GM19240 (cell line): ENCODE measurements at regions not wholly inside any gene's neighbourhood (a gene's known extent, or its start where the extent isn't known, plus 50 kb on each side); places are given as distances from the start of the nearest gene placed in this dataset.

Source experiments
- DNase-seq: peaks from one replicate; pipeline ENCODE4 v3.0.0; 2011; ENCODE audit warnings: low spot score; ENCODE audit not compliant: insufficient read length

DNA sequence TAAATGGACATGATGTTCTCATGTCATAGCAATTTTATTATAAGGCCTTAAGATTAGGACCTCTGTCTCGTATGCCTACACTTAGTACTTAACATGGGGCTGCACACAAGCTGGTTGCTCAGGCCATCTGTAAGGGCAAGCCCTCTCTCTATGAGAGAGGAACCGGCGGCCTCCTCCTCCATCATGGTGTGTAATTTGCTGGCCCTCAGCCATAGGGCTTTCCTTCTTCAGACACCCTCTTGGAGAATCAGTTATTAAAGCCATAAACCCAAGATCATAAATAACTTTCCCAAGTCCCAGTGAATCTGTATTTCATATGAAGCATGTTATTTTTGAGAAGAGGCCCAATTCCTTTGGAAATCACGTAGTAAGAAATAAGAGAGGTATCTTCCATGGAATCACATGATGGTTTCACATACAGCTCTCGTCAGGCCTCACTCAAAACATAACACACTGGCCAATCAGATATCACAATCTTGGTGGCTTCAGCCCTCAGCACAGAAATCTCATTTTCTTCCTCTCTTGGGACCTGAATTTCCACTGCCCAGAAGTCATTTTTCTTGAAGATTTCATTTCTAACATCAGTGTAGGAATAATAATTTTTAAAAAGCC is 92.6 kb downstream of the RDH14 start:
- no peak for DNase-seq

GRCh38 chr2:18465979-18466378 is 94.5 kb downstream of the RDH14 start:
- no peak for DNase-seq

GRCh38 chr2:18464913-18465312 is 95.5 kb downstream of the RDH14 start:
- no peak for DNase-seq

DNA sequence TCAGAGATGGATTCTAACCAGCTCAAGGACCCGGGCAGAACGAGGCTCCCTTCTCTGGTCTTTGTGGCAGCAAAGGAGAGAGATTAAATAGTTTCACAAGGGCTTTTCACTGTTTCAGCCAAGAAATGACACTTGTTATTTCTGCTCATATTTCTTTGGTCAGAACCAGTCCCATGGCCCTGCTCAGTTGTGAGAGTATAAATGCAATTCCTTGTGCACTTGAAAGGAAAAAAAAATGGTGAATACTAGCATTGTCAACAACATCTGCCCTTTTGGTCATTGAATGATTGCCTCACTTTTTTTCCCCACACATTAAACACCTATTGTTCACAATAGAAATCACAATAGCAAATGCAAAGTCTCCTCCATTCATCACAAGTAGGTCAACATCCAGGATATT is 104.4 kb downstream of the RDH14 start:
- no peak for DNase-seq

DNA sequence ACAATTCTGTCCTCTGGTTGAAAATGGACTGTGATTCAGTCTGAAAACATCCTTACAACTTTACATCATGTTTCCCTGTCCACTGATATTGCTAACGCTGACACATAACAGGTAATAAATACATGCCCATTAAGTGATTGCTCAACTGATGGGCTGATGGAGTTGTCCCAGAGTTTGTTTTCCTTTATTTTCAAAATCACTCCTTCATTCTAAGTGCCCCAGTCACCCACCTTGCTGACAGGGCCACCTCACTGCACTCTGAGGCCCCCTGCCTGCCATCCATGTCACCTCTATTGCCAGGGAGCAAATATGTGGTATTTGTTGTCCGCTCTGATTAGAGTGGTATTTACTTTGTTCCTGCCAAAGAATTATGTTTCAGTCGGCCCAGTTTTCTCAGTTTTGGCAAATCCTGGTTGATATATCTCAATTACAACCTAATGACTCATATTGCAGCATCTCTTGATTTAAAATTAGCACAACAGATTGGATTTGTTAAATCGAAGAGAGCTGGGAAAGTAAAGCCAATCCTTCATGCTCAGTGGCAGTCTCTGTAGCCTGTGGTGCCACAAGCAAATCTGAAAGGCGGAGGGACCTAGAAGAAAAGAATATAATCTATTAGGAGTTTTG is 105.1 kb downstream of the RDH14 start:
- DNase-seq, result no peak

DNA sequence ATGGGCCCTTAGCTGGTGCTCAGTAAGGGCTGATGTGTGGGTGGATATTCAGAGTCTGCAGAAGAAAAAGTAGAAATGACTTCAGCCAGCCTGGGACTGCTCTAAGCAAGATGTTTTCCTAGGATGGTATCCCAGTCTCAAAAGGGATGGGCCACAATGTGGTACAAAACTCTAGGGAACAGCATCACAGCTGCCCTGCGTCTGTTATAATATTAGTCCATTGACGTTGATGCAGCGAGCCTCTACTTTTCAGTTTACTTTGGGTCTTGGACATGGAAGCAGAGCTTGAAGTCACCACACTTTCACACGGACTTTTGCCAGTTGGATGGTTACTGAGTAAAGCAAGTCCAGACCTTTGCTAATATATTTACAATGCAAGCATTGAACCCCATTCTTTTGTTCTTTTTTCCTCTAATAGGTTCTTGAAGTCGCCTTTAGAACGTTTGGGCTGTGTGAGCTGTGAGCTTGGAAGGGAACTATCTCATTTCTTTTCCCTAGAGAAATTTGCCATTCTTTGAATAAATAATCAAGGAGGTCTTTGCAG is 105.7 kb downstream of the RDH14 start:
- DNase-seq, result no peak

DNA sequence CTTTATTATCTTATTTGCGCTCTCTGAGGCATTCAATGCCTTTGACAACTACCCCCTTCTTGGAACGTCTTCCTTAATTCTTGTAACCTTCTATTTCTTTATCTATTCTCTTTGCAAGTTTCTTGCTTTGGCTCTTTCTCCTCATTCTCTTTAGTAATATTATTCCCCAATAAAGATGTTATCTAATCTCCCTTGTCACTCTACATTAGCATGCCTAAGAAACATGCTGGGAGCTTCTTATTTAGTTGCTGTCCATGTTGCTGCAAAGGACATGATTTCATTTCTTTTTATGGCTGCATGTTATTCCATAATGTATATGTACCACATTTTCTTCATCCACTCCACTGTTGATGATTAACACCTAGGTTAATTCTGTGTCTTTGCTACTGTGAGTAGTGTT is 113.7 kb downstream of the RDH14 start:
- no peak for DNase-seq

DNA sequence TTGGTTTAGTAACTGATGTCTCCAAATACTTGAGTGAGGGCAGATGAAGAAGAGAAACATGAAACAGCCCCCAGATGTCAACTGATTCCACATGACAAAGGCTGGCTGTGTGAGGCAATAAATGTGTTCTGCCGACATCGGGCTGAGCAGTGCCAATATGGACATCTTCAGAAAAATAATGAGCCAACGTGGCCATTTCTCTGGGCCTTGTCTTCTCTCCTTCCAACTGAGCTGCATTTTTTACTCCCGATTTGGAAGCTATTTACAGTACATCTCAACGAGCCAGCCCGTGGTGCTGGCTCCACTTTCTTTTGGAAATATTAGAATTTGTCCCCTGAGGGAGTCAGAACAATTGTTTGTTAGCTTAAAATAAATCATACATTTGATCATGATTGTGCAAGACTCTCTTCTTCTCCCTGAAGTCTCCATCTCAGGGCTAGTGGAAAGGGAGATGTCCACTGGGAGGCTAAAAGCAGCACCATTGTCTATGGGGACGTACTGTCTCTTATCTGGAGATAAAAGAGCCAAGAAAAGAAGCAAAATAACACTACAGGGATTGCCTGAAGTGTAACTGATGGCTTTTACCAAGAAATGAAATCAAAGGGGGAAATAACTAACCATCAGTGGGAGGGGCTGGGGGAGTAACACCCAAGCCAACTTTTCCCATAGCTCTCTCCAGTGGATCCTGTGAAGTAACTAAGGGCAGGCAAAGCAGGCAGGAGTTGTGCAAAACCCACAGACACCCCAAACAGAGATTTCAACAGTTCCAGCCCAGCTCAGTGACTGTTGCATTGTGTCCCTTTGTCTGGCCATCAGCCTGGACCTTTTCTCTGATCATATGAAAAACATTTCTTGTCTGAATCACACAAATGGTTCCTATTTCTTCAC is 114.8 kb downstream of the RDH14 start:
- DNase-seq, result no peak

- no peak for DNase-seq
These were observed 115.6 kb downstream of the RDH14 start for GRCh38 chr2:18444806-18445205.

GRCh38 chr2:18441583-18441982 is 118.9 kb downstream of the RDH14 start:
- DNase-seq, result no peak

DNA sequence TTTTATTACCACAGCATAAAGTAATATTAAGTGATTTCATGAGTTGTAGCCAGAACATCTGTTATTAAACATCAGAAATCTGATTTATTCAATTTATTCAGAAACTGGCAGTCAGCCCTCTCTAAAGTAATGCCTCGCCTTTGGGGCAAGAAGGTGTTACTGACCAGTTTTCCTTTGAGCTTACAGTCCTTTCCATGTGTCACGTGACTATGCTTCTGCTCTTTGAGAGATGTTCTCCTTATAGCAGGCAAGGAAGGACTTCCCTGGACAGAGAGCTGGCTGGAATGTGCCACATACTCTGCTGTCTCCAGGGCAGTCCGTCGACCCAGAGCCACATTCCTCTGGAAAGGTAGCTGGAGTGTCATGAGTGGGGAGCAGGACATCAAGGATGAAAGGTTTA is 119.7 kb downstream of the RDH14 start:
- no peak for DNase-seq

DNA sequence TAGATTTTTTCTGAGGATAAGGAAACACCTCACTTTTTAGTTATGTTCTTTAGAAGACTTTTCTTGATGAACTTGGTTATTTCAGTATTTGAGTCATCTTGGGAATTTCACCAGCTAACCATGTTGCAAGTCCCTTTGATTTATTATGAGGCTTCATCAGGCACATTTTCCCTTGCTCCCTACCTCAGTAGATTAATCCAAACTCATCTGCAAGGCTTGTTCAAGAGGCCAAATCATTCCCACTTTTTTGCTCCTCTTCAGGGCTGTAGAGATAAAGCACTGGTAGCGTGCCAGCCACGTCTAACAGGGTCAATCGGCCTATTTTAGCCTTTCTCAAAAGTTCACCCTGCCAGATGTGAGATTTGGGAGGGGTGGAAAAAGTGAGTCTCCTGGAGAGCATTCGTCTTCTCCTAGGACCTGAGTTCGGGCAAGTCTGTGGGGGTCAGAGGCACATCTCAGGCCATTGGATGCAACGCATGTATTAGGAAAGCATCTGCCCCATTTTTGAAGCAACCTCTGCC is 120.3 kb downstream of the RDH14 start:
- no peak for DNase-seq

- DNase-seq, result no peak
These were observed 120.7 kb downstream of the RDH14 start for GRCh38 chr2:18439716-18440115.

GRCh38 chr2:18437909-18438308 is 122.5 kb downstream of the RDH14 start:
- no peak for DNase-seq

DNA sequence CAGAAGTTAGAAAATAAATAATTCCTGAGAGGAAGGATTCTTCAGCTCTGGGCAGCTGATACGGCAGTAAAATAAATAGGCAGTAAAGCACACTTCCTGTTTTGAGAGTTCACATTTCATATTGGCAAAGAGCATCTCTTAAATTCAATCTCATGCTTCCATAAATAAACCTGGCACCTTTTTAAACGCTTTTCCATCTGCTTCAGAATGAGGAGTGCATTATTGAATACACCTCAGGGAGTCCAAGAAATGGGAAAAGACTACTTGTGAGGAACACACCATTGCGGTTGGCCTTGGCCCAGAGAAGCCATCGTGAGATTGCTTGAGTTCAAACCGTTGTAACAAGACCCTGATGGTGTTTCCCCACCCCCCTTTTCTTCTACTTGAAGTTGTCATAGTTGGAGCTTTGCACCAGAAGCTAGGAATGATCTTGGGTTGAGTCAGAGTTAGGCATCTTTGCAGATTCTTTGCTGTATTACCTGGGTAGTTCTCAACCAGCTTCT is 123.9 kb downstream of the RDH14 start:
- DNase-seq, result no peak

DNA sequence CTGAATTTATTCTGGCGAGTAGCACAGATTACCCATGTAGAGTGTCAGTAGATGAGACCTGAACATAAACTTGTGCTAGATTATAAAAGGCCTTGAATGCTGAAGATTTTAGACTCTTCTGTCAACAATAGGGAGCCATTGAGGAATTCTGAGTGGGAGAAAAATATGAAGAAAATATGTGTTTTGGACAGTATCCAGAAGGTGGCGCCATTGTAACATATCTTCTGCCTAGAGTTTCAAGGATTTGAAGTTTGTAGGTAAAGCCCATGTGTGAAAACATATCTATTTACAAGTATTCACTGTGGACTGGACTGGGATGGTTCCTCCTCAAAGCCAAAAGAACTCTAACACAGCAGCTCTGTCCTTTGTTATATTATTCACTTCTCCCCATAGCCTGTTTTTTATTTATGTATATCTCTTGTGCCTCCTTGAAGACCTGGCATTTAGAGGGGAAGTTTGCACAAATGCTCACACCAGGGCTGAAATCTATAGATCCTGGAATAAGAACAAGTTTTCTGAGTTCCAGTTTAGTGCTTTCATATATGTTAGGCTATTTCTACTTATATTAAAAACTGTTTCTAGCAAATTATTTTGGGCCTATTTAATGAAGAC is 124.9 kb downstream of the RDH14 start:
- DNase-seq, result no peak

DNA sequence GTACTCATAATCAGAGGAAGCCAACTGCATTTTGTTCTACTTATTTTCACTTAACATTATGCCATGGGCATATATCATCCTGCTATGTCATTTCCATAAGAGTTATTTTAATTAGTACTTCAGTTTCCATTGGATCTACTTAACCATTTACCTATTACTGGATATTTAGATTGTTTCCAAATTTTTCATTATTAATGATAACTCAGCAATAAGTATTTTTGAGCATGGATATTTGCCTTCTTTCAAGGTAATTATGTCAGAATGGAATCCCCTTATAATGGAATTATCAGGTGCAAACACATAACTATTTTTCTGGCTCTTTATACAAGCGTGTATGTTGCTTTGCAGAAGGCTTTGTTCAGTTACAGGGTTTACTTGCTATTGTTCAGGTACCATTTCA is 126.6 kb downstream of the RDH14 start:
- no peak for DNase-seq

GRCh38 chr2:18432999-18433398 is 127.5 kb downstream of the RDH14 start:
- no peak for DNase-seq

DNA sequence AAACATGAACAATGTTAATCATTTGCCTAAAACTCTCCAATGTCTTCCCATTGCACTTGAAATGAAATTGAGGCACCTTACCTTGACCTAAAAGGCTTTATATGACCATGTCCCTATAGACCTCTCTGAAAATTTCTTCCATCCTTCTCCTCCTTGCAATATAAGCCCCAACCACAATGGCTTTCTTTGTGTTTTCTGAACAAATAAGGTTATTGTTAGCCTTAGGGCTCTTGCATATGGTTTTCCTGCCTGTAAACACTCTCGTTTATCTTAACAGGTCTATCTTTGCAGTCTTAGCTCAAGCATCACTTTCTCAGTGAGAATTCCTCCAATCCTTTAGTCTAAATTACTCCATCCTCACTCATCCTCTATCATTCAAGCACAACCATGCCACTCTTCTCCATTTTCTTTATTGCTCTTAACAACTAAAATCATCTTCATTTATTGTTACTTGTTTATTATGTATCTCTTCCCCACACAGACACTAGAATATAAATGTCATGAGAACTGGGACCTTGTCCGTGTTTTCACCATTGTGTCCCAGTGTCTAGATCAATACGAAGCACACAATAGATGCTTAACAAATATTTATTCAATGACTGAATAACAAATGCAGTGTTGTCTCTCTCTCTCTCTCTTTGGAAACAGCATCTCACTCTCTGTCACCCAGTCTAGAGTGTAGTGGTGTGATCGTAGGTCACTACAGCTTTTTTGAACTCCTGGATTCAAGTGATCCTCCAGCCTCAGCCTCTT is 129.3 kb downstream of the RDH14 start:
- no peak for DNase-seq

DNA sequence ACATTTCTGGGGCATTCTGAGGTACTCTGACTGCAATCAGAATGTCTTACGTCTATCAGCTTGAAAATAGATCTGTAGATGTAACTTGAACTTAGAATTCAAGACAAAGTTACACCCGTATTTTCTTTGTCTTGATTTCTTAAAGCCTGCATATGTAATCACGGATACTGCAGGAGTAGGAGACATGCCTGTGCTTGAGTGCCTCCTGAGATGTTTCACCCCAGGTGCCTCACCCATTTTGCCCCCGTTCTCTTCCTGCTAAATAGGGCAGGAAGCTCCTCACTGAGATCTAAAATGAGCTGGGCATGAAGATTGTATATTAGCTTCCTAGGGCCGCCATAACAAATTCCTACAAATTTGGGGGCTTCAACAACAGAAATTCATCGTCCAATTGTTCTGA is 131.9 kb downstream of the RDH14 start:
- DNase-seq, result no peak

GRCh38 chr2:18427762-18428161 is 132.7 kb downstream of the RDH14 start:
- DNase-seq, result no peak
